ENCODE measurements at regions not wholly inside any gene's neighbourhood (a gene's known extent, or its start where the extent isn't known, plus 50 kb on each side); places are given as distances from the start of the nearest gene placed in this dataset.
"Not testable (repeated sequence)": the region's sequence is repeated elsewhere in the genome, so short reads cannot be mapped to it uniquely, and the experiment has no call there.

GRCh38 chr4:13678186-13678924 lies 50.8 kb upstream of the BOD1L1 start:
- no peak for DNase-seq (ENCODE audit: low read depth)

- DNase-seq (ENCODE audit: low read depth), result no peak
These were observed 54.0 kb upstream of the BOD1L1 start for GRCh38 chr4:13681570-13681969.

- no peak for DNase-seq (ENCODE audit: low read depth)
These were observed 66.7 kb upstream of the BOD1L1 start for GRCh38 chr4:13694256-13694655.

- DNase-seq (ENCODE audit: low read depth), result no peak
These were observed 70.8 kb upstream of the BOD1L1 start for GRCh38 chr4:13698296-13698695.

DNA sequence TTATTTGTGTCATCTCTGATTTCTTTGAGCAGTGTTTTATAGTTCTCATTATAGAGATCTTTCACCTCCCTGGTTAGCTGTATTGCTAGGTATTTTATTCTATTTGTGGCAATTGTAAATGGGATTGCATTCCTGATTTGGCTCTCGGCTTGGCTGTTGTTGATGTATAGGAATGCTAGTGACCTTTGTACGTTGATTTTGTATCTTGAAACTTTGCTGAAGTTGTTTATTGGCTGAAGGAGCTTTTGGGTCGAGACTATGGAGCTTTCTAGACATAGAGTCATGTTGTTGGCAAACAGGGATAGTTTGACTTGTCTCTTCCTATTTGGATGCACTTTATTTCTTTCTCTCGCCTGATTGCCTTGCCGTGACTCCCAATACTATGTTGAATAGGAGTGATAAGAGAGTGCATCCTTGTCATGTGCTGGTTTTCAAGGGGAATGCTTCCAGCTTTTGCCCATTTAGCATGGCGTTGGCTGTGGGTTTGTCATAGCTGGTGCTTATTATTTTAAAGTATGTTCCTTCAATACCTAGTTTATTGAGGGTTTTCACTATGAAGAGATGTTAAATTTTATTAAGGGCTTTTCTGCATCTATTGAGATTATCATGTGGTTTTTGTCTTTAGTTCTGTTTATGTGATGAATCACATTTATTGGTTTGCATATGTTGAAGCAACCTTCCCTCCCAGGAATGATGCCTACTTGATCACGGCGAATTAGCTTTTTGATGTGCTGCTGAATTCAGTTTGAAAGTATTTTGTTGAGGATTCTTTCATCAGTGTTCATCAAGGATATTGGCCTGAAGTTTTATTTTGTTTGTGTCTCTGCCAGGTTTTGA lies 72.7 kb upstream of the BOD1L1 start:
- peak; percentile 61 for DNase-seq (ENCODE audit: low read depth)

DNA sequence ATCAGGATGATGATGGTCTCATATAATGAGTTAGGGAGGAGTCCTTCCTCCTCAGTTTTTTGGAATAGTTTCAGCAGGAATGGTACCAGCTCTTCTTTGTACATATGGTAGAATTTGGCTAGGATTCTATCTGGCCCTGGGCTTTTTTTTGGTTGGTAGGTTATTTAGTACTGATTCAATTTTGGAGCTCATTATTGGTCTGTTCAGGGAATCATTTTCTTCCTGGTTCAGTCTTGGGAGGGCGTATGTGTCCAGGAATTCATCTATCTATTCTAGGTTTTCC lies 73.3 kb upstream of the BOD1L1 start:
- DNase-seq (ENCODE audit: low read depth), result not testable (repeated sequence)

GRCh38 chr4:13701937-13702446 lies 74.5 kb upstream of the BOD1L1 start:
- peak; percentile 15 for DNase-seq (ENCODE audit: low read depth)

DNA sequence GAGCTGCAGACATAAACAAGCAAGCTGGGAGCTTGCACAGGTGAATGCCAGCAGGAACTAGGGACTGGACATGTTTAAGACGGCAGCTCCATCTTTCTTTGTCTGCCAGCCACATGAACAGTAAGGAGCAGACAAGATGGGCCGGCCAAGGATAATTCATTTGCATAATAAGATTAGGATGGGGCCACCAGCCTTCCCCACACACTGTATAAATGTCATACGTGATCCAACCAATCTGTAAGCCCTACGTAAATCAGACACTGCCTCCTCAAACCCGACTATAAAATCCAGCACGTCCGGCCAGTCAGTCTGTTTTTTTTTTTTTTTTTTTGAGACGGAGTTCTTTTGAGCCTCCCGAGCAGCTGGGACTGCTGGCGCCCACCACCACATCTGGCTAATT lies 75.6 kb upstream of the BOD1L1 start:
- DNase-seq (ENCODE audit: low read depth), result no peak

DNA sequence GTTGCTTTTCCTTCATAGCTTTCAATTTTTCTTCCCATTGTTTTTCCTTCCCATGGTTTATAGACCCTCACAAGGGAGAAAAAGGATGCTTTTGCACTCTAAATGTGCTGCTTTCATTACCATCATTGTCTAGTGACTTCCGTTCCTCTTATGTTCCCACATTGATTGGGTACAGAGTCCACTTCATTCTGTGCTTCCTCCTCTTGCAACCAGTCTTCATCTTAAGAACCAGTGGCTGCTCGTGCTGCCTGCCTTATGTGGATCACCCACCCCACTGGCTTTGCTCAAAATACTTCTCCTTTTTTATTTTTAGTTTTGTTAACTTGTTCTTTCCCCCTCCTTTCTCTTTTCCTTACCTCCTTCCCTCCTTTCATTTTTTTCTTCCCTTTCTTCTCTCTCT lies 76.5 kb upstream of the BOD1L1 start:
- no peak for DNase-seq (ENCODE audit: low read depth)

DNA sequence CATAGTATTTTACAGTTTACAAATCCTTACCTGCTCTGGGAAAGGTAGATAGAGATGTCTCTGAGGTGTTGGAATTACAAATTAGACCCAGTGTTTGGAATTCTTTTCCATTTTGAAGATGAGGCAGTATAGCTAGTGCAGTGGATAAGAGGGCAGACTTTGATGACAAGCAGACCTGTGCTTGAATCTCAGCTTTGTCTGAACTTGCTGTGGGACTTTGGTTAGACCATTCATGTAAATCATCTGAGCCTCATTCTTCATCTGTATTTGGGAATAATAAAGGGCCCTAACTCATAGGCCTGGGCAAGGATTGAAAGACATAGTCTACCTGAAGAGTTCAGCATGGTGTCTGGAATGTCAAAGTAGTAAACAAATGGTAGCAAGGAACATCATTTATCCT lies 77.2 kb upstream of the BOD1L1 start:
- DNase-seq (ENCODE audit: low read depth), result no peak

DNA sequence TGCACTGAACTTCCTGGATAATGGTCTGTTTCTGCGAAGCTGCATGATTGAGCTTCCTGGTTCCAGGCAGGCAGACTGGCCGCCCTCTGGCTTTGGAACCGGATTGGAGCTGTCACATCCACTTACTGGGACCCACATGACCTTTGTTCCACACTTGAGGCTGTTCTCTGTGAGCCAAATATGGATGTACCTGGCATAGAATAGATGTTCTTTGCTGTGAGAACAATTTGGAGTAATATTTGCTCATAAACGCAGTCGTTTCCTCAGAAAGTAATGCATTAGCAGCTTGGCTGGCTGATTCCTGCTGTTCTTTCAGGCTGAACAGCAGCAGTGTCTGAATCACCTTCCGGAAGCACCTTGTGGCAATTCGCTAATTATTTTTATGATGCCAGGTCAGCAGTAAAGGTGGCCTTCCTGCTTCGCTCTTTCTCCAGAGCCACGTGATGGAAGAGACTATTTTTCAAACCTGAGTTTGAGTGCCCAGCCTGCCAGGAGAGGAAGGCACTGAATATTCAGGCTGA lies 78.1 kb upstream of the BOD1L1 start:
- no peak for DNase-seq (ENCODE audit: low read depth)

- DNase-seq (ENCODE audit: low read depth), result no peak
These were observed 78.6 kb upstream of the BOD1L1 start for GRCh38 chr4:13706120-13706519.

DNA sequence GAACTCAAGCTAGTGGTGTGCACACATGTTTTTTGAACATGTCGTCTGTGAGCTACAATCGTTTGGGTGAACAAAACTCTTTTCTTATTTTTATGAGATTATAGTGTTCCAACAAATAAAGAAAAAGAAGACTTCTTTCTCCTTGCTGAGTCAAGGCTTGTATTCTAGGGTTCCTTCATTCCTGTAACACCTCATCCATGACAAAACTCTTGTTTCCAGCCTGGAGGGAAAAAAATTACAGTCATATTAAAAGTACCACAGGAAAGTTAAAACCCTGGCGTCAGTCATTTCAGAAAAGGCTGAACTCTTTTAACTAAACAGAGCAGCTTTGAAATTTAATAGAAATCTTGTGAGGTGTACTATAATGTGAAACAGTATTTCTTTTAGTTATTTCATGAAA lies 79.2 kb upstream of the BOD1L1 start:
- DNase-seq (ENCODE audit: low read depth), result no peak

- no peak for DNase-seq (ENCODE audit: low read depth)
These were observed 82.8 kb upstream of the BOD1L1 start for GRCh38 chr4:13710246-13710885.

DNA sequence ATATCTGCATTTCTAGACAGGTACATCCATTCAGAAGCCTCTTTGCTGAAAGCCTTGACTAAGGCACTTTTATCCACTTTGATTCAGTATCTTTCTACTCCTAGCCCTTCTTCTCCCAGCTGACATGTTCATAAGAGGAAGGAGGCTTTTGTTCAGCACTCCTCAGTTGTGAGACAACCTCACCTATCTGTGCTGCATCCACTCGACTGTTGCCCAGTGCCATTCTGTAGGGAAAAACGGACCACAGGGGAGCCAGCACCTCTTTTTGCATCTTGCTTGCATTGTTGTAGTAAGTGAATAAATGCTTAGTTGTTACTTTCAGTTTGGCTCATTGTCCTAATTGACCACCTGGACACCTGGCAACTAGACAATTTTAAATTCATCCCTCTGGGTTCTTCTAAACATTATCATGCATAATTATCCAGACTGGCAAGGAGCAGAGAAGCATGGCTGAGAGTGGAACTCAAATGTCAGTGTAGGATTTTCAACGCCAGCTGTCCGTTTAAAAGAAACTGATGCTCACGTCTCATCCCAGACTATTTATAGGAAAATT lies 83.8 kb upstream of the BOD1L1 start:
- DNase-seq (ENCODE audit: low read depth), result no peak

DNA sequence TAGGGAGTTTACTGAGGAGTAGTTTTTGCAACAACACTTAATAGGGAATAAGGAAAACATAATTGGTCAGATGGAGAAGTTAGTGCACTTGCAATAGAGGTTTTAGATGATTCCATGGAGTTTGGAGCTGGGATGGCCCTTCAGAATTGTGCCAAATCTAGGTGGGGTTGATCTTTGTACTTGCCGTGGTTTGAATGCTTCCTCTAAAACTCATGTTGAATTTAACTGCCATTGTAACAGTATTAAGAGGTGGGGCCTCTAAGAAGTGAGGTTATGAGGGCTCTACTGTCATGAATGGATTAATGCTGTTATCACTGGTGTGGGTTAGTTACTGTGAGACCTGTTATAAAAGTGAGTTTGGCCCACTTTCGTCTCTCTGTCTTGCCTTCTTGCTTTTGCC lies 94.4 kb upstream of the BOD1L1 start:
- no peak for DNase-seq (ENCODE audit: low read depth)

DNA sequence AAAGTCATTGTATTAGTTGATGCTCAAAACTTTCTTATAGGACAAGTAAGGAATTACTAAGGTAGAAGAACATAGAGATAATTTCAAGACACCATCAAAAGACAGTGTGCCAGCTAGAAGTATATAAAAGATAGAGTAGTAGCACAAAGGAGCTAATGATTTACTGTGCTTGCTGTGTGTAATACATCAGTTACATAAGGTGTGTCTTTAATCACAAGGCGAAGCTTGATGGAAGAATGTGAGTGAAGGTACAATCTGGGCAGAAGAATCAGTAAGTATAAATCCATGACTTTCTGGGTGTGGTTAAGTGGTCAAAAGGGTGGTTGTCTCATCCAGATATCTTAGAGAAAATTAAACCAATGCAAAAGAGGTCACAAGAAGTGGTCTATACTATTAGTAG lies 95.1 kb upstream of the BOD1L1 start:
- no peak for DNase-seq (ENCODE audit: low read depth)

DNA sequence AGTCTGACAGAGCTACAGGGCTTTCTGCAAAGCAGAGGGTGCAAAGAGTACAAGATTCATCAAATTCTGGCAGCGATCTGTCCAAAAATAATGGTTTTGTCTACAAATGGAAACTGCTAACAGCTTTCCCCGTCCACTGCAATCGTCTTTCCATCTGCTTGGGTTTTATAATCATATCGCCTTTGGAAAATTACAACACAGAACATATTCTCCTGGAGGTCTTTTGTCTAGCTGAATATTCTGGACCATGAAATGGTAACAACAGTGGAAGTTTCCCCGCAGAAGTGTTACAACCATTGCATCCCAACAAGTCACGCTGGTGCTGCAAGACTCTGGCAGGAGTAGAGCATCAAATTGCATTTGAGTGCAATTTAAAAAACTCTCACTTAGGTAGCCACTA lies 101.2 kb upstream of the BOD1L1 start:
- DNase-seq (ENCODE audit: low read depth), result no peak

- DNase-seq (ENCODE audit: low read depth), result no peak
These were observed 103.5 kb upstream of the BOD1L1 start for GRCh38 chr4:13731019-13731418.

GRCh38 chr4:13733817-13734216 lies 106.3 kb upstream of the BOD1L1 start:
- no peak for DNase-seq (ENCODE audit: low read depth)

- no peak for DNase-seq (ENCODE audit: low read depth)
These were observed 123.1 kb upstream of the BOD1L1 start for GRCh38 chr4:13750594-13750993.

DNA sequence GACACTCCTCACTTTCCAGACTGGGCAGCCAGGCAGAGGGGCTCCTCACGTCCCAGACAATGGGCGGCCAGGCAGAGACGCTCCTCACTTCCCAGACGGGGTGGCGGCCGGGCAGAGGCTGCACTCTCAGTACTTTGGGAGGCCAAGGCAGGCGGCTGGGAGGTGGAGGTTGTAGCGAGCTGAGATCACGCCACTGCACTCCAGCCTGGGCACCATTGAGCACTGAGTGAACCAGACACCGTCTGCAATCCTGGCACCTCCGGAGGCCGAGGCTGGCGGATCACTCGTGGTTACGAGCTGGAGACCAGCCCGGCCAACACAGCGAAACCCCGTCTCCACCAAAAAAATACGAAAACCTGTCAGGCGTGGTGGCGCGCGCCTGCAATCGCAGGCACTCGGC lies 134.1 kb upstream of the BOD1L1 start:
- not testable (repeated sequence) for DNase-seq (ENCODE audit: low read depth)

DNA sequence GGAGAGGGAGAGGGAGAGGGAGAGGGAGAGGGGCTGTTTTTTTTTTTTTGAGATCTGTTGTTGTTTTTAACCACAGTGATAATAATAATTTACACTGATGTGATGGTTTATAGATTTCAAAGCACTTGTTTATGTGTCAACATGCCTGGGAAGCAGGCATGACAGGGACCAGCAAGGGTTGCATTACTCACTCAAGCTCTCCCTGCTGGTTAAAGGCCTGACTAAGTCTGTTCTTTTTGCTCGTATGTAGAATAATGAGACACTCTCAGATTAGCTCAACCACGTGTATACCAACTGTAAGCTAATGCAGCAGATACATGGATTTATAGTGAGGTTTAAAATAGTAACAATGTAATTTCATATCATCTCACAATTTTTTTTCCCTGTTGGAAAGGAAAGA lies 134.6 kb upstream of the BOD1L1 start:
- no peak for DNase-seq (ENCODE audit: low read depth)

All from non-pigmented ciliary epithelial cell (primary cell).